Testis (tissue), 2 donors: ENCODE measurements at regions not wholly inside any gene's neighbourhood (a gene's known extent, or its start where the extent isn't known, plus 50 kb on each side); places are given as distances from the start of the nearest gene placed in this dataset.
"Not testable (repeated sequence)": the region's sequence is repeated elsewhere in the genome, so short reads cannot be mapped to it uniquely, and the experiment has no call there.

ENCODE experiments used
- DNase-seq: peaks from one replicate; pipeline ENCODE4 v3.0.0-alpha.2; 2019
- H3K27ac ChIP-seq, 2 donors: fragments of 200-600 bp; sonication (generic); one replicate each; pipeline ENCODE4 v1.5.1; 2019
- H3K27me3 ChIP-seq: fragments of 200-600 bp; sonication (generic); one replicate; pipeline ENCODE4 v1.5.1; 2019
- H3K36me3 ChIP-seq: fragments of 200-600 bp; sonication (generic); one replicate; pipeline ENCODE4 v1.5.1; 2017; ENCODE audit warnings: low read depth; ENCODE audit errors: missing control alignments
- H3K4me1 ChIP-seq: fragments of 200-600 bp; sonication (generic); one replicate; pipeline ENCODE4 v1.5.1; 2019
- H3K4me3 ChIP-seq, 2 donors: fragments of 200-600 bp; sonication (generic); one replicate each; pipeline ENCODE4 v1.5.1; 2017 to 2019
- H3K9me3 ChIP-seq: fragments of 200-600 bp; sonication (generic); one replicate; pipeline ENCODE4 v1.5.1; 2017
- POLR2A ChIP-seq: fragments of 450-650 bp; IDR thresholded peaks from one replicate; pipeline ENCODE4 v1.6.1; 2017; ENCODE audit warnings: antibody characterized with exemption, mild to moderate bottlenecking, moderate library complexity
- WGBS, 2 donors: methylation state at CpG; one replicate each; pipeline ENCODE4 v1.1.5; 2018; 5-methylcytosine and 5-hydroxymethylcytosine counted together
- intact Hi-C: fragments of 100-400 bp; cut with DNase I; formaldehyde crosslinking; loops from one replicate; pipeline ENCODE4 v1.15.1; 2023; ENCODE audit warnings: low total_unique reads
- TF ChIP-seq, protein P1 (sequence below), 3 experiments: fragments of 450-650 bp in 2 of 3; fragments of 200-600 bp in 1 of 3; sonication (generic) in 1 of 3; IDR thresholded peaks; one replicate each; pipeline ENCODE4 v1.5.1; 2016 to 2019; ENCODE audit warnings: antibody characterized with exemption in 3 of 3, mild to moderate bottlenecking in 2 of 3, moderate library complexity in 1 of 3

DNA sequence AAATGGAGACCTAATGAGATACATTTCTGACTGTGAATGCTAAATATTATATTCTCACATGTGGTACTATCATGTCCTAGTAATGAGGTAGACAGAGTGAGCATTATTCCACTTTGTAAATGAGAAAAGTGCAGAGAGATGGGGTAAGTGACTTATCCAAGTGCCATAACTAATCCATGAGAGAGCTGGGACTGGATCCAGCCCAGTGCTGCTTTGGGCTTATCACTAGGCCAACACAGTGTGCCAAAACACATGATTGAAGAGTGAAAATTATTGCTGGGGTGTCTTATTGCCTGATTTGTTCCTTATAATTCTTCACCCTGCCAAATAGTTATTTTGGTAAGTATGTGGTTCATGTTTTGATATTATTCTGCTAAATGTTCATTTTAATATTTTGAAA, 442.2 kb upstream of the GRAMD2B start:
- no peak for DNase-seq
- Histone ChIP-seq H3K27ac (no peak overlapping the region), H3K27me3 (no peaks in the 10 kb centered on the region), H3K9me3 (no peaks in the 10 kb centered on the region), H3K4me3 (no peak overlapping the region), H3K36me3 (no peaks in the 10 kb centered on the region), H3K4me1 (no peaks in the 10 kb centered on the region)
- no peak for TF ChIP-seq POLR2A
- TF ChIP-seq, protein P1, sequence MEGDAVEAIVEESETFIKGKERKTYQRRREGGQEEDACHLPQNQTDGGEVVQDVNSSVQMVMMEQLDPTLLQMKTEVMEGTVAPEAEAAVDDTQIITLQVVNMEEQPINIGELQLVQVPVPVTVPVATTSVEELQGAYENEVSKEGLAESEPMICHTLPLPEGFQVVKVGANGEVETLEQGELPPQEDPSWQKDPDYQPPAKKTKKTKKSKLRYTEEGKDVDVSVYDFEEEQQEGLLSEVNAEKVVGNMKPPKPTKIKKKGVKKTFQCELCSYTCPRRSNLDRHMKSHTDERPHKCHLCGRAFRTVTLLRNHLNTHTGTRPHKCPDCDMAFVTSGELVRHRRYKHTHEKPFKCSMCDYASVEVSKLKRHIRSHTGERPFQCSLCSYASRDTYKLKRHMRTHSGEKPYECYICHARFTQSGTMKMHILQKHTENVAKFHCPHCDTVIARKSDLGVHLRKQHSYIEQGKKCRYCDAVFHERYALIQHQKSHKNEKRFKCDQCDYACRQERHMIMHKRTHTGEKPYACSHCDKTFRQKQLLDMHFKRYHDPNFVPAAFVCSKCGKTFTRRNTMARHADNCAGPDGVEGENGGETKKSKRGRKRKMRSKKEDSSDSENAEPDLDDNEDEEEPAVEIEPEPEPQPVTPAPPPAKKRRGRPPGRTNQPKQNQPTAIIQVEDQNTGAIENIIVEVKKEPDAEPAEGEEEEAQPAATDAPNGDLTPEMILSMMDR (IDR thresholded peaks at IDR 0.05): no peak
- intact Hi-C loops: no loop called here

DNA sequence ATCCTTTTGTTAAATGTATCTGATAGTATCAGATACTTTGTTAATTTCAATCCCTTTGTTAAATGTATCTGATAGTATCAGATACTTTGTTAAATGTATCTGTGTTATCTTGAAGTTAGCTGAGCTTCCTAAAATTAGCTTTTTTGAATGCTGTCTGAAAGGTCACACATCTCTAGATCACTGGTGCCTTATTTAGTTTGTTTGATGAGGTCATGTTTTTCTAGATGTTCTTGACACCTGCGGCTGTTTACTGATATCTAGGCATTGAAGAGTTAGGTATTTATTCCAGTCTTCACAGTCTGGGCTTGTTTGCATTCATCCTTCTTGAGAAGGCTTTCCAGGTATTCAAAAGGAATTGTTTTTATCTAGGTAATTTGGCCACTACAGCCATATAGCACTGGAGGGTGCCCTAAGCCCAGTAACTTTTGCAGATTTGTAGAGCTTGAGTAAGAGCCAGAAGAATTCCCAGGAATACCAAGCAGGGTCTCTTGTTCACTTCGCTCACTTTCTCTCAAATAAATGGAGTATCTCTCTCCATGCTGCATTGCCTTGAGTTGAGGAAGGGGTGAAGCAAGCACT, 435.4 kb upstream of the GRAMD2B start:
- intact Hi-C loops: no loop called here
- 93 to 94% methylated on average over 2 of the region's 2 CpGs for WGBS, 2 donors
- TF ChIP-seq, protein P1 (IDR thresholded peaks at IDR 0.05): no peak
- no peak for TF ChIP-seq POLR2A

DNA sequence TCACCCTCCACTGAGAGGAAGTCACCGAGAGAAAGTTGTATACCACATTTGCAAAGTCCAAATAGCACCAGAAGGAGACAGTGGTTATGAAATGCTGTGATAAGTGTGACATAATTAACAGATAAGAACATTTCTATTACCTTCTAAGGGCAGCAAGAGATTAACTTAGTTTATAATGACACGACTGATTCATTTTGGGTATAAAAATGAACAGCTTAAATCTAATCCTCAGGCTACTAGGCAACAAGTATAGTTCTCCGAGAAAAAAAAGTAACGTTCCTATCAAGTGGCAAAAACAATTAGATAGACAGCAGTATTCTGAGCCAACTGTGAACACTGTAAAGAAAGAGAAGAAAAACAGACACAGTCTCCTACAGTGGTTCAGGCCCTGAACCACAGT, 431.2 kb upstream of the GRAMD2B start:
- TF ChIP-seq, protein P1 (IDR thresholded peaks at IDR 0.05): no peak
- TF ChIP-seq POLR2A: no peak
- DNase-seq: no peak
- 65 to 71% methylated on average over 4 of the region's 4 CpGs for WGBS, 2 donors
- Histone ChIP-seq H3K36me3 (no peaks in the 10 kb centered on the region), H3K9me3 (no peaks in the 10 kb centered on the region), H3K4me3 (no peak overlapping the region), H3K27me3 (no peaks in the 10 kb centered on the region), H3K27ac (no peak overlapping the region), H3K4me1 (no peaks in the 10 kb centered on the region)
- intact Hi-C loops: no loop called here

More for the DNA sequence above, 435.4 kb upstream of the GRAMD2B start:
- Histone ChIP-seq H3K27ac (no peak overlapping the region), H3K4me3 (no peak overlapping the region), H3K4me1 (no peaks in the 10 kb centered on the region), H3K9me3 (no peaks in the 10 kb centered on the region), H3K36me3 (no peaks in the 10 kb centered on the region), H3K27me3 (no peaks in the 10 kb centered on the region)
- DNase-seq: no peak

DNA sequence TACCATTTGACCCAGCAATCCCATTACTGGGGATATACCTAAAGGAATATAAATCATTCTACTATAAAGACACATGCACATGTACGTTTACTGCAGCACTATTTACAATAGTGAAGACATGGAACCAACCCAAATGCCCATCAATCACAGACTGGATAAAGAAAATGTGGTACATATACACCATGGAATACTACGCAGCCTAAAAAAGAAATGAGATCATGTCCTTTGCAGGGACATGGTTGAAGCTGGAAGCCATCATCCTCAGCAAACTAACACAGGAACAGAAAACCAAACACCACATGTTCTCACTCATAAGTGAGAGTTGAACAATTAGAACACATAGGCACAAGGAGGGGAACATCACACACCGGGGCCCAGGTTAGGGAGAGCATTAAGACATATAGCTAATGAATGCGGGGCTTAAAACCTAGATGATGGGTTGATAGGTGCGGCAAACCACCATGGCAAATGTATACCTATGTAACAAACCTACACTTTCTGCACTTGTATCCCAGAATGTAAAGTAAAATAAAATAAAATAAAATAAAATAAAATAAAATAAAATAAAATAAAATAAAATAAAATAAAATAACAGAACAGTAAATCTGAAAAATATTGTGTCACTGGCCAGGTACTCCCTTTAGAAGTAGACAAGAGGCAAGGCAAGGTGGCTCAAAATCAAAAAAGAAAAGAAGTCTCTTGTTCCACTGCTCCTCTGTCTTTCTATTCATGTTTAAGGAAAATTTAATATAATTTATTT, 423.8 kb upstream of the GRAMD2B start:
- intact Hi-C loops, H3K4me3 ChIP-seq, DNase-seq, H3K27me3 ChIP-seq, H3K27ac ChIP-seq, H3K9me3 ChIP-seq, H3K36me3 ChIP-seq: not testable (repeated sequence)
- peaks cover 18% of the 10 kb centered on the region for H3K4me1 ChIP-seq
- 87 to 96% methylated on average over 5 of the region's 5 CpGs for WGBS, 2 donors

DNA sequence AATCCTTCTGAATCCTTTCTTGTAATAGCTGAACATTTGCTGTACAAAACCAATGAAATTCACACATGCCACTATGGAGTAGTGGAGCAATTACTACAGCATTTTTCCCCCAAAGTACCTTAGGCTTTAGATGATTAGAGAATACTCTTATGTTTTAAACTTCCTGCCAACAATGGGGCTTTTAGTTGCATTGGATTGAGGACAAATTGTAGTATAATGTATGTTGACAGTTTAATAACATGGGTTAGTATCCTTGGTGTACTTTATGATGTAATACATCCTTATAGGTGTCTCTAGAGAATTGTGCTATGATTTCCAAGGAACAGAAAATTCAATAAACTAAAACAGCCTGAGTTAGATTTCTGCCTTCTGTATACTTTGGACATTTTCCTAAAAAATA, 422.7 kb upstream of the GRAMD2B start:
- Histone ChIP-seq H3K4me1 (peaks cover 18% of the 10 kb centered on the region), H3K27ac (no peak overlapping the region), H3K27me3 (no peaks in the 10 kb centered on the region), H3K36me3 (no peaks in the 10 kb centered on the region), H3K9me3 (no peaks in the 10 kb centered on the region), H3K4me3 (no peak overlapping the region)
- TF ChIP-seq POLR2A: no peak
- TF ChIP-seq, protein P1 (IDR thresholded peaks at IDR 0.05): no peak
- intact Hi-C loops: no loop called here
- no peak for DNase-seq
